Smooth muscle cell (in vitro differentiated cells): ENCODE measurements at regions not wholly inside any gene's neighbourhood (a gene's known extent, or its start where the extent isn't known, plus 50 kb on each side); places are given as distances from the start of the nearest gene placed in this dataset.

Experiments
- DNase-seq: peaks from one replicate; lab custom pipeline; 2025; ENCODE audit not compliant: unreplicated experiment; lab: John Stamatoyannopoulos, UW
- H2AFZ ChIP-seq: fragments of 200-600 bp; sonication (generic); 2 replicates; pipeline ENCODE4 v1.6.0; 2016; ENCODE audit warnings: antibody characterized with exemption, low read depth, mild to moderate bottlenecking
- H3F3A ChIP-seq: fragments of 200-600 bp; sonication (generic); 2 replicates; pipeline ENCODE4 v1.6.0; 2017; ENCODE audit warnings: antibody characterized with exemption, low read depth
- H3K27ac ChIP-seq: fragments of 200-600 bp; sonication (generic); 2 replicates; pipeline ENCODE4 v1.5.1; 2016; ENCODE audit warnings: low read depth, mild to moderate bottlenecking
- H3K27me3 ChIP-seq: fragments of 200-600 bp; sonication (generic); 2 replicates; pipeline ENCODE4 v1.6.1; 2016; ENCODE audit warnings: low read depth, mild to moderate bottlenecking
- H3K36me3 ChIP-seq: fragments of 200-600 bp; sonication (generic); 2 replicates; pipeline ENCODE4 v1.5.1; 2016; ENCODE audit warnings: low read depth
- H3K4me1 ChIP-seq: fragments of 200-600 bp; sonication (generic); 2 replicates; pipeline ENCODE4 v1.5.1; 2016; ENCODE audit warnings: low read depth
- H3K4me2 ChIP-seq: fragments of 200-600 bp; sonication (generic); 2 replicates; pipeline ENCODE4 v1.6.0; 2016; ENCODE audit warnings: mild to moderate bottlenecking
- H3K4me3 ChIP-seq: fragments of 200-600 bp; sonication (generic); 2 replicates; pipeline ENCODE4 v1.5.1; 2016; ENCODE audit warnings: mild to moderate bottlenecking
- H3K79me2 ChIP-seq: fragments of 200-600 bp; sonication (generic); 2 replicates; pipeline ENCODE4 v1.6.0; 2016; ENCODE audit warnings: low read depth, mild to moderate bottlenecking
- H3K9ac ChIP-seq: fragments of 200-600 bp; sonication (generic); 2 replicates; pipeline ENCODE4 v1.6.0; 2016; ENCODE audit warnings: low read depth
- H3K9me3 ChIP-seq: fragments of 200-600 bp; sonication (generic); replicated peaks from 2 replicates; pipeline ENCODE4 v1.5.1; 2016; ENCODE audit warnings: low read depth
- H4K20me1 ChIP-seq: fragments of 200-600 bp; sonication (generic); 2 replicates; pipeline ENCODE4 v1.6.0; 2016; ENCODE audit warnings: low read depth
- CTCF ChIP-seq: fragments of 200-600 bp; sonication (generic); IDR thresholded peaks from 2 replicates; pipeline ENCODE4 v1.5.1; 2017; ENCODE audit warnings: borderline replicate concordance, mild to moderate bottlenecking, antibody characterized with exemption; ENCODE audit not compliant: insufficient read depth, poor library complexity, severe bottlenecking
- WGBS: methylation state at CpG from one replicate; pipeline ENCODE4 v1.1.7; 2016; ENCODE audit warnings: low lambda C conversion rate; 5-methylcytosine and 5-hydroxymethylcytosine counted together

DNA sequence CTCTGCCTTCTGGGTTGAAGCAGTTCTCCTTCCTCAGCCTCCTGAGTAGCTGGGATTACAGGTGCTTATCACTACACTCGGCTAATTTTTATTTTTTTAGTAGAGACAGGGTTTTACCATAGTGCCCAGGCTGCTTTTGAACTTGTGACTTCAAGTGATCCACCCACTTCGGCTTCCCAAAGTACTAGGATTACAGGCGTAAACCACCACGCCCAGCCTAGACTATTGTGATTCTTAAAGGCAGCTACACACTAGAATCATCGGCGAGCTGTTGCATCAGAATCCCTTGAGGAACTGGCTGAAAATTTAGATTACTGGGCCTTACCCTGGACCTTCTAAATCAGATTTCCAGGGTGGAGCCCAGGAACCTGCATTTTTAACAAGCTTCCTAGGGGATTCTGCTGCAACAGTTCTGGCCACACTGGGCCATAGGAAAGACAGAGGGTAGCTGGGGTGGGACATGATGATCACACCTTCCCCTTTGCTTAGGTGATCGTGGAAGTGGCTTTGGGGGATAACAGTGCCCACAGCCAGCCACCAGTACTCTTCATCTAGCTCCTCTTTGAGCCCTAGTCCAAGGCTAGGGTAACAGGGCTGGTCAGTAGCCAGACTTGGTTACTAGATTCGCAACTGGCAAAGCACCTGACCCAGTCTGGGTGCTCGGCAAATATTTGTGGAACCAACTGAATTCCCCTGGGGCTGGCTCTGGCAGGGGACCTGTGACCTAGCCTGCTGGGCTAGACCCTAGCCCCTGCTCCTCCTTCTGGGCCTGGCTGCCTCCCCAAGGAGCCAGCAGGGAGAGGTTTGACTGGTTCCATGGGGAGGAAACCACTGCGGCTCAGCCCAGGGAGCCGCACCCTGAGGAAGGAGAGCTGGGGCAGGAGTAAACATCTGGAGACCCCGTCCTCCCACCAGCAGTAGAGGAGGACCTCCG is 67.1 kb upstream of the DUSP5 start:
- H2AFZ ChIP-seq = no peak overlapping the region
- WGBS = 87% methylated on average over 13 of the region's 13 CpGs

GRCh38 chr10:110431659-110432058 is 66.0 kb upstream of the DUSP5 start:
- no peak for TF ChIP-seq CTCF
- Histone ChIP-seq H3K4me2 (peak overlapping the region; percentile 0), H2AFZ (no peak overlapping the region), H4K20me1 (no peaks in the 10 kb centered on the region), H3K4me1 (no peaks in the 10 kb centered on the region), H3K9me3 (no peaks in the 10 kb centered on the region), H3K27ac (no peak overlapping the region), H3K27me3 (no peaks in the 10 kb centered on the region), H3K36me3 (no peaks in the 10 kb centered on the region), H3K4me3 (no peak overlapping the region), H3F3A (no peaks in the 10 kb centered on the region), H3K79me2 (no peaks in the 10 kb centered on the region), H3K9ac (no peak overlapping the region)
- whole genome bisulfite sequencing = 80% methylated on average over 7 of the region's 7 CpGs
- DNase-seq = no peak

More for the DNA sequence above, 67.1 kb upstream of the DUSP5 start:
- H3K4me1 ChIP-seq = no peaks in the 10 kb centered on the region
- no peaks in the 10 kb centered on the region for H3K36me3 ChIP-seq
- H3K9ac ChIP-seq = no peak overlapping the region
- H3K79me2 ChIP-seq = no peaks in the 10 kb centered on the region
- no peak for DNase-seq
- H3K4me2 ChIP-seq = no peak overlapping the region
- H3F3A ChIP-seq = no peaks in the 10 kb centered on the region
- H3K9me3 ChIP-seq = no peaks in the 10 kb centered on the region
- H4K20me1 ChIP-seq = no peaks in the 10 kb centered on the region
- no peak overlapping the region for H3K27ac ChIP-seq
- TF ChIP-seq CTCF = no peak
- no peak overlapping the region for H3K4me3 ChIP-seq
- no peaks in the 10 kb centered on the region for H3K27me3 ChIP-seq

- Histone ChIP-seq H3K4me1 (no peaks in the 10 kb centered on the region), H3K79me2 (no peaks in the 10 kb centered on the region), H3K4me2 (peak overlapping the region; percentile 0), H3F3A (no peaks in the 10 kb centered on the region), H3K9ac (no peak overlapping the region), H3K9me3 (no peaks in the 10 kb centered on the region), H4K20me1 (no peaks in the 10 kb centered on the region), H3K4me3 (no peak overlapping the region), H2AFZ (no peak overlapping the region), H3K27me3 (no peaks in the 10 kb centered on the region), H3K27ac (no peak overlapping the region), H3K36me3 (no peaks in the 10 kb centered on the region)
- no peak for DNase-seq
- no peak for TF ChIP-seq CTCF
- 78% methylated on average over 4 of the region's 4 CpGs for WGBS
Observed at GRCh38 chr10:110432084-110432483, 65.6 kb upstream of the DUSP5 start.
